ENCODE measurements at regions not wholly inside any gene's neighbourhood (a gene's known extent, or its start where the extent isn't known, plus 50 kb on each side); places are given as distances from the start of the nearest gene placed in this dataset.
"Not testable (repeated sequence)": the region's sequence is repeated elsewhere in the genome, so short reads cannot be mapped to it uniquely, and the experiment has no call there.

- not testable (repeated sequence) for TF ChIP-seq CTCF (IDR thresholded peaks at IDR 0.05); EZH2 (IDR thresholded peaks at IDR 0.05; ENCODE audit: borderline replicate concordance, insufficient read depth, low read depth, low read length, poor library complexity, severe bottlenecking)
Observed at GRCh38 chr4:187750652-187751051, 244.9 kb upstream of the ZFP42 start.

Measured in B cell (primary cell).